T1000 (cell line): ENCODE measurements at regions not wholly inside any gene's neighbourhood (a gene's known extent, or its start where the extent isn't known, plus 50 kb on each side); places are given as distances from the start of the nearest gene placed in this dataset.

Source experiments
- DNase-seq: peaks from one replicate; lab custom pipeline; 2025; ENCODE audit warnings: mixed read lengths; lab: John Stamatoyannopoulos, UW

DNA sequence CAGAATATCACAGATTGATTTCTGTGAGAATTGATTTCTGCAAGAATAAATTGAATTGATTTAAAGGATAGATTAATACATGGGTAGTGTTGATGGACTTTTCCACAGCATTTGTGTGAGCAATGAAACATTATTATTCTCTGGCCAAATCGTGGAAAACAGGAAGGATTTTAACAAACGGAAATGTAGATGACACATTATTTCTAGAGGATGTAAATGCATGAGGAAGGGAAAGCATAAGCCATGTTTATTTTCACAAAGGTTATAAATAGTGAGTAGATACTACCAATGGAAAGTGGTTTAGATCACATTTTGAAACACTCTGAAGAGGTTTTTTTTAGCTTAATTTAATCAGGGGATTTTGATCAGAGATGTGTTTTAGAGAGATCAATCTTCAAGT lies 1534.6 kb upstream of the MIR17HG start:
- DNase-seq, result no peak

DNA sequence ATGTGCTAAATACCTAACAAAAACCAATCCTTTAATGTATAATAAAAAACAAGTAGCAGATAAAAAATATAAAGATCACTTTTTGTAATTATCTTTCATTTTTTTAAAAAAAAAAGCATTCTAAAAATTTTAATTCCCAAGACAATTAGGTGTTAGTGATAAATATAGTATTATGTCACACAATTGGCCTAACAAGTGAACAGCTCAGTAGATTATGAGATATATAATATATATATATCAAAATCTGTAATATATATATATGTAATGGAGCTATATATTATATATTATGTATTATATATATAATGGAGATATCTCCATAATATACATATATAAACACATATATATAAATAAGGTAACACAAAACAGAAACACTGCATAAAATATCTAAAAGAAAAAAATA lies 1531.1 kb upstream of the MIR17HG start:
- DNase-seq, result no peak

DNA sequence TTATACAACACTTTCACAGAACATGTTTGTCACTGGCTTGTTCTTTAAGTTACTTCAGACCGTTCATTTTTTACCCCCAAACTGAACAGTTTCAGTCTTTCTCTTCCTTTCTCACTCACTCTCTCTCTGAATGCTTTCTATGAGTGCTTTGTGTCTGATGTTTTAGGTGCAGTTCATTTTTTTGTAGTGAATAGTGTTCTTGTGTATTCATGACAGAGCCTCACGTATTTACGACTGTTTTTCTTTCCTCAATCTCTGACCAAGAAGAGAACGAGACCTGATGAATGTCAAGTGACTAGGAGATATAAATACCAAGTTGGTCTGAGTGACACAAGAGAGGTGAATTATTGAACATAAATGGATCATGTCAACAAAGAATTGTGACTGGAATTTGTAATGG lies 1525.0 kb upstream of the MIR17HG start:
- DNase-seq, result no peak

DNA sequence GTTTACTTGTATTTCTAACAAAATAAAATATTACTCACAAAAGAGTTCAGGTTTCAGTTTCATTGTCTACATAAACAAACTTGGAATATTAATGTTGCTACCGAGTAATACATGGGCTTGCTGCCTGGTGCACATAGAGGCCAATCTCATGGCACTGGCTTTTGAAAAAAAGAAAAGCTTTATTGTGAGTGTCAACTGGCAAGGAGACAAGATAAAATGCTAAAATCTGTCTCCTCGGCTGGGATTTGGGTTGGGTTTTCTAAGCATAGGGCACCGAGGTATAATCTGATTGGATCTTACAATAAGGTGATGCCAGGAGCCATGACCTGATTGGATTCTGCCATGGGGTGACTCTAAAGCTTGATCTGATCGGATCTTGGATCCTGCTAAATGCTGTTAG lies 1519.9 kb upstream of the MIR17HG start:
- no peak for DNase-seq

DNA sequence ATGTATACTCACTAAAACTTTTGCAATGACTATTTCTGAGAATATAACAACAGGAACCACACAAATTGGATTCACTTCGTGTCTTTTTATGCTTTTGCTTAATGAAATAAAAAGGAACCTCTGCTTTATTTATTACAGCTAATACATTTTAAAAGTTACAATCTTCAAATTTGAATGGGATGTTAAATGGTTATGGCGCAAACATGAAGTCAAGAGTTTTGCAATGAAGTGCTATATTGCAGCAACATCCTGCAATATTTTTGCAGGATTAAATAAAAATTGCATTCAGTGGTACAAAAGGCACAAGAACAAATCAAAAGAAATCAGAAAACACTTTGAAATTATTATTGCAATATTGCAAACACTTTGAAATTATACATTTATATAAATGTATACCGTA lies 1519.0 kb upstream of the MIR17HG start:
- no peak for DNase-seq

DNA sequence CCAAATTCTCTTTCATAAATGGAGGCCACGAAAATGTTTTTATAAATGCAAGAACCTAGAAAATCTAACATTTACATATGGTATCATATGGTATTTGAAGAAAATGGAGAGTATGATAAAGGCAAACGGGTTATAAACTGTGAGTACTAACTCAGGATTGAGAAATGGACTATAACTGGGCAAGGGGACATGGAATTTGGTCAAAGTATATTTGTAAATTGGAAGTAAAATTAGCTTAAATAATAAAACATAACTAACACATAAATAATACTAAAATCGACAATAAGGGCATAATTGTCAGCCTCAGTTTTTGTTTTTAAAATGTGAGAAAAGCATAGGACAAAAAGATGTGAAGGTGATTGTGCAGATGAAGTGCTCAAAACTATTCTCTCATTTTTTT lies 1516.3 kb upstream of the MIR17HG start:
- DNase-seq, result no peak

DNA sequence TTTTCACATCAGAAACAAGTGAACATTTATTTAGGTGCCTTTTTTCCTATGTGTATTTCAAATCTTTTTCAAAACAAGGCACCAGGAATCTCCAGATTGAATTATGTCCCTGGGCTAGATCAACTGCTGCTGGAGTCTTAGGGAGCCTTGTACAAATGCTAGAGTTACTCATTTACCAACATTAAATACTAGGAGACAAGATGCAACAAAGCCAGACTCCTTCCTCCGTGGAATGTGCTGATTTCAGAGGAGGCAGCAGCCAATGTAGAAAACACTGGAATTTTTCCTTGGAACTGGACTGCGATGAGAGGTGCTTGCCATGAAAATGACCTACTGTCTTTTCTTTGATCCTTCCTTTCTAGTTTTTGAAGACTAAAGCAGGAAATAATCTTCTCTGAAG lies 1514.7 kb upstream of the MIR17HG start:
- DNase-seq, result no peak

DNA sequence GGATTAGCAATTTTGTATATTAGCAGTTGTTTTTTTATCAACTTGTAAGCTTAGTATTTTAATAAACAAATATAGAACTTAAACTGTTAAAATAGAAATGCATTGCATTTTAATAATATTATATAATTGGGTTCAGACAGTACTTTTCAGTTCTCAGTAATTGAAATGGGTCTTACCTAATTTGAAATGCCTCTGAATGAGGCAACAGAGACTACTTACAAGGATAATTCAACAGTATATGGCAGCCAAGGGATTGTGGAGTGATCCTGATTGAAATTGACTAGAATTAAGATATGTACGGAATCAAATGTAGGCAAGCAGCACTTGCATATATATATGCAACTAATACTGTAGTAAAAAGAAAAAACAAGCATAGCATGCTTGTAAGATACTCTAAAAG lies 1503.9 kb upstream of the MIR17HG start:
- DNase-seq, result no peak

DNA sequence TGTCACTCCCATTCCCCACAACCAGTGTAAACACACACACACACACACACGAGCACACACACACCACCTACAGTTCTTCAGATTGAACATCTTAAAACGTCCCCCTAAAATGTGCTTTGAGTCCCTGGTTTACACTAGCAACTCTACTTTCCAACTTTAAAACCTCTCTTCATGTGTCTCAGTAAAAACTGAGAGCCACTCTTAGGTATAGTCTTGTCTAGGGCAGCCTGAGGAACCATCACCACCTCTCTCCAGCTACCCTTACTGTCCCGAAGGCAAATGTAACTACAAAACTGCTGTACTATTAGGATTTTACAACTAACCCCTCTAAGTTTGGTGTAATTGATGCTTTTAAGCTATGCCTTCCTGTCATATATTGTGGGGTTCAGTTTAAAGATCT lies 1501.6 kb upstream of the MIR17HG start:
- no peak for DNase-seq

DNA sequence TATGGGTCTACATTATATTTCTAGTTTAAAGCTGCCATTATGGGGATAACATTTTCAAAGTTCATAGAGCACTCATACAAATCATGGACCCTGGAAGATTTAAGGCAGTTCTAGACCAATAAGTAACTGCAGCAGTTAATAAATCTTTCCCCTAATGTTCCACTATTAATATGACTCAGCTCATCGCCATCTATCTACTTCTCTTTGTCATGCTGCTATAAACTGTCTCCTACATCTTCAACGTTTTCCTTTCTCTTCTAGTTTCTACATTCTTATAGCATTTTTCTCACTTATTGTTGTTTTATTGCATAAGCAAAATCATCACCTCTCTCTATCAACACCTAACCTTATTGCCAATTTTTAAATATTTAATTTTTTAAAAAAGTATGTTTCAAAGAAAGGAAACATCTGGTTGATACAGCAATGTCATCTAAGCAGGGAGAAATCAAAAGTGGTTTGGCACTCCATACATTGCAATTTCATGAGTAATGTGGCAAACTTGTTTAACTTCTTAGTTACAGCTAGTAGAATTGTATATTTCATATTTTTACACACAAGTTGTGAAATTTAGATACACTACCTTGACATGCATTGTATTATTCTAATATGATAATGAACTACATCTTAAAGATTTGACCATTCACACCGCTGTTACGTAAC lies 1500.4 kb upstream of the MIR17HG start:
- no peak for DNase-seq

DNA sequence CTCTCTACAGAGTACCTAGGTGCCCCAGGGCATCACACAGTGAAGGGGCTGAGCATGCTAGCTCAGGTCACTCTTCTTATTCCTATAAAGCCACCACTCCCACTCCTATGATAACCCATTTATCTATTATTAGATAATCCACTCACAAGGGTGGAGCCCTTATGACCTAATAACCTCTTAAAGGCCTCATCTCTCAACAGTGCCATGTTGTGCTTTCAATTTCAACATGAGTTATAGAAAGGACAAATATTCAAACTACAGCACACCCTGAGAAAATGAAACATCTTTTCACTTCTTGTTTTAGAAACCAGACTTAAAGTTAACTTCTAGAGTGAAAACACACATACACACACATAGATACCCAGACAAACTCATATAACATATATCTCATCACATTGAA lies 1494.9 kb upstream of the MIR17HG start:
- DNase-seq, result no peak

DNA sequence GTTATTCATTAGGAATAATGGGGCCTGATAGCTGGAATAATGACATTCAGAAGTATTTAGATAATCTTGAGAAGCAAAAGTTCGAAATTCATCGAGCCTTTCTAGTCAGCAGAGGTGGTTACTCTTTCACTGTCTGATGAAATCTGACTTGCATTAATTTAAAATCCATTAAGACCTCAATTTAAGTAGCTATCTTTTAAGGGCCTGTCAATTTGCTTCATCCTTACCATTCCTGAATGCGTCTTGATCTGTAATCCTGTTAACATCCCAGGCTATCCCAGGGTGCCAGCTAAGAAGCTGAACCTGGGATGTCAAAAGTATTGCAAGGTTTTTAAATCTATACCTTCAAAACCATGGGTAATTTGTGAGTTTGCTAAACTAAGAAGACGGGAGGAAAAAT lies 1491.0 kb upstream of the MIR17HG start:
- DNase-seq, result no peak

DNA sequence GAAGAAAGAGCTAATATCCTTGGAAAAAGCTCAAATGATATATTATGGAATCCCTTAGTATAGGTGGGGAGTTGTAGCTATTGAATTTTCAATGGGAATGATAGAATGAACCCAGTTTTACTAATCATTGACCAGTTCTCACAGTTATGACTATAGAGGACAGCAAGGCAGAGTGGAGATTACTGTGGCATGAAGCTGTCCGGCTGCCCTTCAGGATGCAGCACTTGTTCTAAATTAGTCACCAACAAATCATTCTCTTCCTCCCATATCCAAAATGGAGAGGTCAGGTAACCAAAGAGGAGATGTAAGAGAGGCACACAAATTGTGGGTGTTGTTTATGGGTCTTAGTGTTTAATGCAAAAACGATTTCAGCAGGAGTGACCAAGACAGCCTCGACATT lies 1490.0 kb upstream of the MIR17HG start:
- no peak for DNase-seq

DNA sequence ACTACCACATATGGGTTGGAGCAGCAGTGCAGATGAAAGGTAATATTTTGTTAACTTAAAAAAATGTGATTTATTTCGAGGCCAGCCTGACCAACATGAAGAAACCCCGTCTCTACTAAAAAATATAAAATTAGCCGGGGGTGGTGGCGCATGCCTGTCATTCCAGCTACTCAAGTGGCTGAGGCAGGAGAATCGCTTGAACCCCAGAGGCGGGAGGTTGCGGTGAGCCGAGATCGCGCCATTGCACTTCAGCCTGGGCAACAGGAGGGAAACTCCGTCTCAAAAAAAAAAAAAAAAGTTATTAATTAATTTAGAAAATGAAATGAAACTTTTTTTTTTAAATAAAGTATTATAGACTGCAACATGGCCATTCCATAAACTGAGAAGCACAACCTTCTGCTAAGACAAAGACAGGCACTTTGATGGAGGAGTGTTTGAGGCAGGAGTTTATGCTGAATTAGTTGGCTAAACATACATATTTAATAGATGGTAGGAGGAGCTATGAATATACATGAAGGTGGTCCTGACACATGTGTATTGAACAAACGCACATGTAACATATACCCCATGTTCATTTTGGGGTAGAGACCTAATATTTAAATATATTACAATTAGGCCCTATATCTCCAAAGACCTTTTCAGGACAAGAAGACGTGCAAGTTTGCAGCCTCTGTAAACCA lies 1485.3 kb upstream of the MIR17HG start:
- DNase-seq, result no peak

DNA sequence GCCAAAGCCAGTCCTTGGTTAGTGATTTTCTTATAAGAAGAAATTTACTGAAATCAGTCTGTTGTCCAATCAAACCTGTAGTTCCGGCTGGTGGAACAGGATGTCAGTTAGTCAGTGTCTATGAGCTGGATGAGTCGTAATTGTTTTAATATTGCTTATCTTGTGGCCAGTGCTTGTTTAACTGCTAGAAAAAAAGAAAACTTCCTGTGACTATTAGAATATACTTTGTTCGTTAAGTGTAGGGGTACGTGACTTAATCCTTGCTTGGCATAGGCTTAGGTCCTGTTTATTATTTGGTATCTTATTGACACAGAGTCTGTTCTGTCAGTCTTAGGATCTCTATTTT lies 1484.8 kb upstream of the MIR17HG start:
- no peak for DNase-seq

DNA sequence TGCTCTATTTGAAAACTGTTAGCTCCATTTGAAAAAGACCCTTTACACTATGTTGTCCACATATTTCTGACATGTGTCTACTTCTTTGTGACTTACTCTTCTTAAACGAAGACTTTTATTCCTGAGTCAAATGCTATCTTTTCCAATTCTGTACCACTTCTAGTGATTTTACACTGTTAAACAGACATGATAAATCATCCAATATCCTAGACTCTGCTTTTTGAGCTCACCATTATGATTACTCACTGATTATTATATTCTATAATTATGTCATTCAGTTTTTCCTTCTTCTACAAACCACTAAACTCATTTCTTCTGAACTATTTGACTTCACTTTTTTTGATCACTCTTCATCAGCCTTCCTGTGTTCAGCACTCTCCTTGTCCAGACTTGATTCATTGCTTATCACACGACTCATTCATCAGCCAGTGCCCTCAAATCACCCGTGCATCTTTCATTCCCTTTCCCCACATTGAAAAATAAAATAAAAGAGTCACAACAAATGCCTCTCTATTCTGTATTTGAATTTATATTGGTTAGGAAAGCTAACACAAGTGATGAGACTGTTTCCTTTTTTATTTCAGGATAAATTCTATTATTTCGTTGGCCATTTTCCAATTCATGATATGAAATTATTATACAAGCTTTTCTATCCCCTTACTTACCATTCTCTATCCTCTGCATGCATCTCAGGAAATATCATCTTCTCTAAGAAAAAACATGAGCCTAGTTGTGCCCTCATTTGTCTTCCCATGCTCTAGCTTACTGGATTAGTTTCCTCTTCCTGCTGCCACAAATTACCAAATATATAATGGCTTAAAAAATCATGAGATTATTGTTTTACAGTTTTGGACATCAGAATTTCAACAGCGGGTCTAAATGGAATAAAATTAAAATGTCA lies 1482.1 kb upstream of the MIR17HG start:
- DNase-seq, result no peak

DNA sequence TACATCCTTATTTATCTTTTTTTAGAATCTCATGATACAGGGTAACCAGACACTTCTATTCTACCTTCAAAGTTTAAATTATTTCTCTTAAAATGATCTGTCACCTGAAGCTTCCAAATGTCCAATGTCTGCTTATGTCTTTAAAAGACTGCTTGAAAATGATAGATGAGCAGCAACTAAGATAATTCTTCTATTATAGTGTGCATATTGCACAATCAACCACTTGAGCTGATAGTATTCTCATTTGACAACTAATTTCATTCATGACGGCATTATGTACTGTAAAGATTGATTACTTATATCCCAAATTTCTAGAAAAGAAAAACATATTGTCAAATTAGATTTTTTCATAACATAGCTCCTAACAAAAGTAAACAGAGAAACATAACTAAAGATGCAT lies 1478.2 kb upstream of the MIR17HG start:
- no peak for DNase-seq

DNA sequence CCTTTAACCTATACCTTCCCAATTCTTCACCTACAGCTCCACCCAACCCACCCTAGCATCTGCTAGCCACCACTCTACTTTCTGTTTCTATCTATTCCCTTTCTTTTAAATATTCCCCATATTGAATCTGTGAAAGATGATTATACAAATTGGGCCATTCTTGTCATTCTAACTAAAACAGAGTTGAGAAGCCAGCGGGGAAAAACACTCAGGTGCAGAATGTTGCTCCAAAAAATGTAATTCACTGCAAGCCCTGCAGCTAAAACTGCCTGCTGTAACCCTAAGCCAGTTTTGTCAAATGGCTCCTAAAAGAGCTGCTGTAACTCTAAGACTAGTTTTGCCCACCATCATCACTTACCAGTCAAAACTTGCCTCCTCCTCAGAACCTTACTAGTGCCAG lies 1468.6 kb upstream of the MIR17HG start:
- DNase-seq, result no peak

DNA sequence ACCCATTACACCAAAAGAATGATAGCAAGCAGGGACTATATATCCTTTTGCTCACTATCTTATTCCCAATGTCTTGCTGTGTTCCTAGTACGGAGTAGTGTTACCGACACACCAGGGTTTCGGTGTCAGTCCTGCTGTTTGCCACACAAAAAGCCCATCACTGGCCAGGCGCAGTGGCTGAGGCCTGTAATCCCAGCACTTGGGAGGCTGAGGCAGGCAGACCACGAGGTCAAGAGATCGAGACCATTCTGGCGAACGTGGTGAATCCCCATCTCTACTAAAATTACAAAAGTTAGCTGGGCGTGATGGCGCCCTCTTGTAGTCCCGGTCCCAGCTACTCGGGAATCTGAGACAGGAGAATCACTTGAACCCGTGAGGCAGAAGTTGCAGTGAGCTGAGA lies 1467.3 kb upstream of the MIR17HG start:
- no peak for DNase-seq

DNA sequence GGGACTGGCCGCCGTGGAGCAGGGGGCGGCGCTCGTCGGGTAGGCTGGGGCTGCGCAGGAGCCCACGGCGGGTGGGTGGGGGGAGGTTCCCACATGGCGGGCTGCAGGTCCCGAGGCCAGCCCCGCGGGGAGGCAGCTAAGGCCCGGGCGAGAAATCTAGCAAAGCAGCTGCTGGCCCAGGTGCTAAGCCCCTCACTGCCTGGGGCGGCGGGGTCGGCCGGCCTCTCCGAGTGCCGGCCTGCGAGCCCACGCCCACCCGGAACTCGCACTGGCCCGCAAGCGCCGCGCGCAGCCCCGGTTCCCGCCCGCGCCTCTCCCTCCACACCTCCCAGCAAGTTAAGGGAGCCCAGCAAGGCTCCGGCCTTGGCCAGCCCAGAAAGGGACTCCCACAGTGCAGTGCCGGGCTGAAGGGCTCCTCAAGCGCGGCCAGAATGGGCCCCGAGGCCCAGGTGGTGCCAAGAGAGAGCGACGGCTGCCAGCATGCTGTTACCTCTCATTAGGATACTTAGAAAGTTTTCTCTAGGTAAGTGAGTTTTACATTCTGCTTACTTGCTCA lies 1463.5 kb upstream of the MIR17HG start:
- DNase-seq, result no peak

DNA sequence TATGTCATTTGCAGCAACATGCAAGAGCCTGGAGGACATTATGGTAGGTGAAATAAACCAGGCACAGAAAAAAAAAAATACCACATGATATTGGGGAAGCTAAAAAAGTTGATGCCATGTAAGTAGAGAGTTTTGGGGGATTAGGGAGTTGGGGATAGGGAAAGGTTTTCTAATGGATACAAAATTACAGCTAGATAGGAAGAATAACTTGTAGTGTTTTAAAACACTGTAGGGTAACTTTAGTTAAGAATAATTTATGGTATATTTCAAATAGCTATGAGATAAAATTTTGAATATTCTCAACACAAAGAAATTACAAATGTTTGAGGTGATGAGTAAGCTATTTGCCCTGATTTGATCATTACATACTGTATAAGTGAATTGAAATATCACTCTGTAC lies 1456.7 kb upstream of the MIR17HG start:
- no peak for DNase-seq

DNA sequence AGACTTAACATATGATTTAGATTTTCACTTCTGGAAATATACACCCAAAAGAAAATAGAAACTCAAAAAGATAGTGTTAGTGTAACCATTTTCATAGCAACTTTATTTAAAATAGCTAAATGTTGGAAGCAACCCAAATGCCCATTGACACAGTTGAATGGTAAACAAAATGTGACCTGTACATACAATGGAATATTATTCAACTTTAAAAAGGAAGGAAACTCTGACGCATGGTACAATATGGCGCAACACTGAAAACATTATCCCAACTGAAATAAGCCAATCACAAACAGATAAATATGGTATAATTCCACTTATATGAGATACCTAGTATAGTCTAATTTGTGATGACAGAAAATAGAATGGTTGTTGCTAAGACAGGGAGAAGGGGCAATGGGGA lies 1456.1 kb upstream of the MIR17HG start:
- no peak for DNase-seq

DNA sequence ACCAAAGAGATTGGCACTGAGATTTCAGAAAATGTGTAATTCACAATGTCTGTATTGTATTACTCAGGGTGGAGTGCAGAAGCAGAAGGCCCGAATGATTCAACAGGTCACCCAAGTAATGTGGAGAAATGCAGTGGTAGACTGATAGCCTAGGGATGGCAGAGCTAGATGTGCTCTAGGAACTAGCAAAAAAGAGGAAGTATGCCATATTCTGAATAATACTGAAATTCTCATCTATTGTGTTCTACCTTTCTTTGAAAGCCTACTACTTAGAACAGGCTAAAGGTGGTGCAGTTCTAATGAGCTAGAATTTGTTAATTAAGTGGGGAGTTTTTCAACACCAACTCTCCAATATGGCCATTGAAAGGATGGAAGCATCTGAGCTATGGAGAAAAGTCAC lies 1449.8 kb upstream of the MIR17HG start:
- no peak for DNase-seq
